Endothelial cell of umbilical vein (primary cell): ENCODE measurements at regions not wholly inside any gene's neighbourhood (a gene's known extent, or its start where the extent isn't known, plus 50 kb on each side); places are given as distances from the start of the nearest gene placed in this dataset.

Experiments used
- CTCF ChIP-seq, 2 donors: IDR thresholded peaks; 1 replicate in 1 of 2; 2 replicates in 1 of 2; pipeline ENCODE4 v1.5.1; 2011; ENCODE audit warnings: low read length in 2 of 2, mild to moderate bottlenecking in 2 of 2, moderate library complexity in 2 of 2, control low read depth in 1 of 2, inconsistent platforms in 1 of 2, low read depth in 1 of 2; ENCODE audit not compliant: insufficient read depth in 1 of 2; ENCODE audit errors: extremely low read depth in 1 of 2
- EZH2 ChIP-seq: IDR thresholded peaks from 2 replicates; pipeline ENCODE4 v1.6.1; 2012; ENCODE audit warnings: borderline replicate concordance, low read depth, mild to moderate bottlenecking, moderate library complexity, low read length, inconsistent platforms; ENCODE audit not compliant: severe bottlenecking
- GATA2 ChIP-seq: IDR thresholded peaks from 2 replicates; pipeline ENCODE4 v1.7.0; 2011; ENCODE audit warnings: low read depth, mild to moderate bottlenecking, moderate library complexity, mixed read lengths, low read length; ENCODE audit not compliant: insufficient read length, insufficient read depth
- JUN ChIP-seq: IDR thresholded peaks from 2 replicates; pipeline ENCODE4 v1.6.1; 2011; ENCODE audit warnings: borderline replicate concordance, low read depth; ENCODE audit not compliant: insufficient read length, insufficient read depth
- MAX ChIP-seq: IDR thresholded peaks from 2 replicates; pipeline ENCODE4 v1.6.1; 2011; ENCODE audit not compliant: insufficient read depth, insufficient read length
- MYC ChIP-seq: IDR thresholded peaks from one replicate; pipeline ENCODE4 v1.6.1; 2011; ENCODE audit warnings: mild to moderate bottlenecking, low read depth, low read length
- POLR2A ChIP-seq: IDR thresholded peaks from 2 replicates; pipeline ENCODE4 v1.6.1; 2012; ENCODE audit warnings: low read depth, mild to moderate bottlenecking, control low read depth, low read length

DNA sequence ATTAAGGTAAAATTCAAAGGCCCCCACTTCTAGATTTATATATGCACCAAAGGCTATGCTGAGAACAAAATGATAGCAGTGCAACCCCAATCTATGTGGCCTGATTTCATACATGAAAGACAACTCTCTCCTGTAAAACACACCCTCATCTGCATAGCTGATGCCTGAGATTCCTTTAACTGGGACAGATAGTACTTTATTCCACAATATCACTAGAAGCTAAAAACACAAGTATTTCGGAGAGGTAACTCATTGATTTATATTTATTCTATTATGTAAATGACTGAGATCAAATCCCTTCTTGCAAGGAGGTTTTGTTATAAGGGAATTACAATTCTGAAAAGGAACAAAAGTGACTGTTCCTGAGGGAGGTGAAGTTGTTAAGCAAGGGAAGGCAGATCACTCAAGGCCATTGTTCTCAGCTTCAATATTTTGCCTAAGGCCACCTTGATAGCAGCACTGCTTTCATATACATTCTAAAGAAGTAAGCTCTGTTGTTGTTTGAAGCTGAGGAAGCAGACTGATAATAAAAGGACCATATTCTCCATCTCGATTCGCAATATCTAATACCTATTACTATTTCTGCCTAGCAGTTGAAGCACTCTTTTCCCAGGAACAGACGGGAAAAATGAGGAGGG lies 471.0 kb upstream of the CDH7 start:
- no peak for TF ChIP-seq CTCF (IDR thresholded peaks at IDR 0.05; ENCODE audit: extremely low read depth in 1 of 2, insufficient read depth in 1 of 2, low read depth in 1 of 2, low read length in 2 of 2)
- TF ChIP-seq POLR2A = no peak
- TF ChIP-seq EZH2 = no peak
- TF ChIP-seq MAX = no peak
- no peak for TF ChIP-seq GATA2
- TF ChIP-seq MYC = no peak
- TF ChIP-seq JUN = no peak
